ENCODE measurements at regions not wholly inside any gene's neighbourhood (a gene's known extent, or its start where the extent isn't known, plus 50 kb on each side); places are given as distances from the start of the nearest gene placed in this dataset.

DNA sequence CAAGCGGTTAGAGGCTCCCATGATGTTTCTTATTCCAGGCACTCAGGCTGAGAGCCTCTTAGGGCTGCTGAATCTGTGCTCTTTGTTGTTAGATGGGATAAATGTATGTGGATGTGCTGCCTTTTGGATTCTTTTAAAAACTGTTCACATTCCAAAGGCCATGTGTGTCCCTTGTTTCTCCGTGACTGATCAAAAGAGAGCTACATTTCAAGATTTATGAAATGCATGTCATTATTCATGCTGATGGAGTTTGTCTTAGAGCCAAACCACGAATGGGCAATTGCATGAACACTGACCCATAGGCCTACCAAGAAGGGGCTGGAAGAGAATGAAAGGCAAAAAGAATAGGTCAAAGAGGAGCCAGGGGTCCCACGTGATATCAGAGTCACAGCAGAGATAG lies 104.9 kb upstream of the TSHZ2 start:
- TF ChIP-seq, protein P1, sequence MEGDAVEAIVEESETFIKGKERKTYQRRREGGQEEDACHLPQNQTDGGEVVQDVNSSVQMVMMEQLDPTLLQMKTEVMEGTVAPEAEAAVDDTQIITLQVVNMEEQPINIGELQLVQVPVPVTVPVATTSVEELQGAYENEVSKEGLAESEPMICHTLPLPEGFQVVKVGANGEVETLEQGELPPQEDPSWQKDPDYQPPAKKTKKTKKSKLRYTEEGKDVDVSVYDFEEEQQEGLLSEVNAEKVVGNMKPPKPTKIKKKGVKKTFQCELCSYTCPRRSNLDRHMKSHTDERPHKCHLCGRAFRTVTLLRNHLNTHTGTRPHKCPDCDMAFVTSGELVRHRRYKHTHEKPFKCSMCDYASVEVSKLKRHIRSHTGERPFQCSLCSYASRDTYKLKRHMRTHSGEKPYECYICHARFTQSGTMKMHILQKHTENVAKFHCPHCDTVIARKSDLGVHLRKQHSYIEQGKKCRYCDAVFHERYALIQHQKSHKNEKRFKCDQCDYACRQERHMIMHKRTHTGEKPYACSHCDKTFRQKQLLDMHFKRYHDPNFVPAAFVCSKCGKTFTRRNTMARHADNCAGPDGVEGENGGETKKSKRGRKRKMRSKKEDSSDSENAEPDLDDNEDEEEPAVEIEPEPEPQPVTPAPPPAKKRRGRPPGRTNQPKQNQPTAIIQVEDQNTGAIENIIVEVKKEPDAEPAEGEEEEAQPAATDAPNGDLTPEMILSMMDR (IDR thresholded peaks at IDR 0.05; ENCODE audit: borderline replicate concordance, extremely low read depth, low read length, poor library complexity, severe bottlenecking): no peak
- no peak for TF ChIP-seq EZH2 (IDR thresholded peaks at IDR 0.05; ENCODE audit: borderline replicate concordance, low read depth, low read length, severe bottlenecking)
